GM12878 (cell line): ENCODE measurements at regions not wholly inside any gene's neighbourhood (a gene's known extent, or its start where the extent isn't known, plus 50 kb on each side); places are given as distances from the start of the nearest gene placed in this dataset.

ENCODE experiments used
- ATAC-seq: fragments of 200-7000 bp; cut with Tn5 transposase; 3 replicates; pipeline ENCODE4 v1.9.1; 2020; ENCODE audit warnings: mild to moderate bottlenecking, moderate library complexity
- BruUV-seq: library from RNA; stranded (reverse); fragments of 400-500 nt; replicated peaks from 2 replicates; lab custom pipeline; 2021; lab: Mats Ljungman, UMichigan
- CTCF ChIA-PET: fragments of 300-600 bp; sonication (Branson Sonifier 250); formaldehyde crosslinking; extraction: SDS; loops from one replicate; lab custom pipeline; 2021; ENCODE audit warnings: inconsistent platforms; lab: Yijun Ruan, JAX
- POLR2A ChIA-PET: fragments of 350-600 bp; formaldehyde crosslinking; extraction: SDS; loops from one replicate; lab custom pipeline; 2021; ENCODE audit warnings: inconsistent platforms; lab: Charles Lee
- RAD21 ChIA-PET: fragments of 300-600 bp; sonication (Branson Sonifier 250); formaldehyde crosslinking; loops from one replicate; lab custom pipeline; 2023; ENCODE audit warnings: antibody characterized with exemption; ENCODE audit not compliant: unreplicated experiment; lab: Charles Lee
- SMC1A ChIA-PET: fragments of 300-600 bp; sonication (Branson Sonifier 250); formaldehyde crosslinking; loops from one replicate; lab custom pipeline; 2023; ENCODE audit not compliant: unreplicated experiment, uncharacterized antibody; lab: Charles Lee
- DNase-seq: peaks from one replicate; pipeline ENCODE4 v3.0.0-alpha.2; 2011; ENCODE audit warnings: low read depth, low spot score
- FAIRE-seq: peaks from 3 replicates; lab custom pipeline; 2011; peaks lifted over from hg19 to GRCh38; lab: Jason Lieb, UNC
- H2AFZ ChIP-seq: 2 replicates; pipeline ENCODE4 v1.6.0; 2011; ENCODE audit warnings: low read depth, low read length, control low read depth; ENCODE audit not compliant: control insufficient read depth
- H3K27ac ChIP-seq: 2 replicates; pipeline ENCODE4 v1.5.1; 2011; ENCODE audit warnings: control low read depth; ENCODE audit not compliant: control insufficient read depth, insufficient read depth
- H3K27me3 ChIP-seq, 2 experiments: replicated peaks in 1 of 2; 2 replicates each; pipeline versions ENCODE4 v1.6.0 to v1.6.1; 2011; ENCODE audit warnings: low read length in 1 of 2; ENCODE audit not compliant: control insufficient read depth in 2 of 2, insufficient read depth in 2 of 2
- H3K36me3 ChIP-seq, 2 experiments: 2 replicates each; pipeline ENCODE4 v1.5.1; 2011; ENCODE audit warnings: low read length in 1 of 2; ENCODE audit not compliant: control insufficient read depth in 2 of 2, insufficient read depth in 2 of 2
- H3K4me1 ChIP-seq: 2 replicates; pipeline ENCODE4 v1.6.1; 2011; ENCODE audit warnings: mild to moderate bottlenecking, low read length, moderate library complexity, mixed read lengths; ENCODE audit not compliant: control insufficient read depth, insufficient read depth
- H3K4me2 ChIP-seq: 2 replicates; pipeline ENCODE4 v1.6.0; 2011; ENCODE audit warnings: control low read depth; ENCODE audit not compliant: control insufficient read depth, insufficient read depth
- H3K4me3 ChIP-seq: fragments of 200-600 bp; sonication (generic); 2 replicates; pipeline ENCODE4 v1.5.1; 2016
- H3K79me2 ChIP-seq: 2 replicates; pipeline ENCODE4 v1.6.0; 2011; ENCODE audit warnings: low read length; ENCODE audit not compliant: control insufficient read depth, insufficient read depth
- H3K9ac ChIP-seq: 2 replicates; pipeline ENCODE4 v1.8.0; 2011; ENCODE audit warnings: low read length, control low read depth, mixed read lengths; ENCODE audit not compliant: control insufficient read depth, insufficient read depth
- H3K9me3 ChIP-seq: replicated peaks from 3 replicates; pipeline ENCODE4 v1.5.1; 2011; ENCODE audit warnings: mild to moderate bottlenecking, low read length; ENCODE audit not compliant: control insufficient read depth, insufficient read depth
- H4K20me1 ChIP-seq: 2 replicates; pipeline ENCODE4 v1.6.0; 2011; ENCODE audit not compliant: control insufficient read depth, insufficient read depth
- MEF2A ChIP-seq: IDR thresholded peaks from 2 replicates; pipeline ENCODE4 v1.6.1; 2011; ENCODE audit warnings: low read depth, mild to moderate bottlenecking, low read length, moderate library complexity; ENCODE audit not compliant: insufficient read depth
- MXI1 ChIP-seq: fragments of 150-350 bp; IDR thresholded peaks from 2 replicates; pipeline ENCODE4 v1.6.1; 2011; ENCODE audit warnings: low read depth, mild to moderate bottlenecking, inconsistent platforms, low read length, improper control_type of control experiment
- MYB ChIP-seq: fragments of 150-350 bp; IDR thresholded peaks from 2 replicates; pipeline ENCODE4 v1.6.1; 2014; ENCODE audit warnings: mild to moderate bottlenecking, low read depth, low read length, borderline replicate concordance
- NFIC ChIP-seq: IDR thresholded peaks from 2 replicates; pipeline ENCODE4 v1.6.1; 2012; ENCODE audit warnings: low read depth, mild to moderate bottlenecking, inconsistent platforms, low read length, moderate library complexity
- NR2C1 ChIP-seq: fragments of 450-650 bp; IDR thresholded peaks from 2 replicates; pipeline ENCODE4 v1.6.1; 2017; ENCODE audit warnings: antibody characterized with exemption, mild to moderate bottlenecking, moderate library complexity
- TARDBP ChIP-seq: IDR thresholded peaks from 2 replicates; pipeline ENCODE4 v1.6.1; 2016; ENCODE audit warnings: borderline replicate concordance
- TBL1XR1 ChIP-seq: IDR thresholded peaks from 2 replicates; pipeline ENCODE4 v1.6.1; 2012; ENCODE audit warnings: low read depth, low read length, improper control_type of control experiment
- WGBS: methylation state at CpG from one replicate; pipeline ENCODE4 v1.1.6; 2016; ENCODE audit warnings: low lambda C conversion rate; ENCODE audit not compliant: insufficient replicate concordance, insufficient coverage; ENCODE audit errors: missing lambda C conversion rate; 5-methylcytosine and 5-hydroxymethylcytosine counted together
- in situ Hi-C: fragments of 300-500 bp; cut with MboI; formaldehyde crosslinking; loops from 9 replicates; pipeline ENCODE4 v1.14.3; 2018; ENCODE audit warnings: mixed read lengths
- intact Hi-C: fragments of 100-400 bp; cut with micrococcal nuclease; formaldehyde crosslinking; loops from one replicate; pipeline ENCODE4 v1.14.2; 2022; ENCODE audit not compliant: unreplicated experiment
- TF ChIP-seq, protein P1 (sequence below): IDR thresholded peaks from 2 replicates; pipeline ENCODE4 v1.6.1; 2012; ENCODE audit warnings: low read length, inconsistent platforms
- TF ChIP-seq, protein P2 (sequence below): fragments of 450-650 bp; IDR thresholded peaks from 2 replicates; pipeline ENCODE4 v1.6.1; 2017; ENCODE audit warnings: mild to moderate bottlenecking, moderate library complexity
- TF ChIP-seq, protein P3 (sequence below): fragments of 450-650 bp; IDR thresholded peaks from 2 replicates; pipeline ENCODE4 v1.6.1; 2017; ENCODE audit warnings: low read depth, mild to moderate bottlenecking, moderate library complexity
- TF ChIP-seq, protein P4 (sequence below): fragments of 450-650 bp; formaldehyde crosslinking; IDR thresholded peaks from 2 replicates; pipeline ENCODE4 v1.5.0; 2022; ENCODE audit warnings: mild to moderate bottlenecking, missing genetic modification characterization

DNA sequence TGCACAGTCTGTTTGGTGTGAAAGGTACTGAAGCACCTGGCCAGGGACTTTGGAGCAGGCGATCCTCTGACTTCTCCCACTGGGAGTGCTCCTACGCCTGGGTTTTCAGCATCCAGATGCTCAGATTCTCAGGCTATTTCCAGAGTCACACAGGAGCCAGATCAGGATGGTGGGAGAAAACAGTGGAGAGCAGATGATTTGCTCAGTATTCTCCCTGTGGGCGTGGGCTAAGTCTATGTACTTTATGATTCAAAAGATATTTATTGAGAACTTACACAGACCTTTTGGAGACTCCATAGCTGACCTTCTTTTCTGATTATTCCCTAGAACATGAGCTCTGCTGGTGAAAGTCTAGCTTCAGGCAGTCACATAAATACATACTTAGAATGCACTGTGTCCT, 134.6 kb downstream of the TENT5C start:
- ATAC-seq, result no peak
- H3K4me3 ChIP-seq, result no peak overlapping the region
- TF ChIP-seq NFIC (no peak), TARDBP (no peak), MYB (no peak), MXI1 (no peak), TBL1XR1 (no peak), MEF2A (no peak), NR2C1 (no peak)
- TF ChIP-seq, protein P1, sequence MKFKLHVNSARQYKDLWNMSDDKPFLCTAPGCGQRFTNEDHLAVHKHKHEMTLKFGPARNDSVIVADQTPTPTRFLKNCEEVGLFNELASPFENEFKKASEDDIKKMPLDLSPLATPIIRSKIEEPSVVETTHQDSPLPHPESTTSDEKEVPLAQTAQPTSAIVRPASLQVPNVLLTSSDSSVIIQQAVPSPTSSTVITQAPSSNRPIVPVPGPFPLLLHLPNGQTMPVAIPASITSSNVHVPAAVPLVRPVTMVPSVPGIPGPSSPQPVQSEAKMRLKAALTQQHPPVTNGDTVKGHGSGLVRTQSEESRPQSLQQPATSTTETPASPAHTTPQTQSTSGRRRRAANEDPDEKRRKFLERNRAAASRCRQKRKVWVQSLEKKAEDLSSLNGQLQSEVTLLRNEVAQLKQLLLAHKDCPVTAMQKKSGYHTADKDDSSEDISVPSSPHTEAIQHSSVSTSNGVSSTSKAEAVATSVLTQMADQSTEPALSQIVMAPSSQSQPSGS, result no peak
- TF ChIP-seq, protein P2, sequence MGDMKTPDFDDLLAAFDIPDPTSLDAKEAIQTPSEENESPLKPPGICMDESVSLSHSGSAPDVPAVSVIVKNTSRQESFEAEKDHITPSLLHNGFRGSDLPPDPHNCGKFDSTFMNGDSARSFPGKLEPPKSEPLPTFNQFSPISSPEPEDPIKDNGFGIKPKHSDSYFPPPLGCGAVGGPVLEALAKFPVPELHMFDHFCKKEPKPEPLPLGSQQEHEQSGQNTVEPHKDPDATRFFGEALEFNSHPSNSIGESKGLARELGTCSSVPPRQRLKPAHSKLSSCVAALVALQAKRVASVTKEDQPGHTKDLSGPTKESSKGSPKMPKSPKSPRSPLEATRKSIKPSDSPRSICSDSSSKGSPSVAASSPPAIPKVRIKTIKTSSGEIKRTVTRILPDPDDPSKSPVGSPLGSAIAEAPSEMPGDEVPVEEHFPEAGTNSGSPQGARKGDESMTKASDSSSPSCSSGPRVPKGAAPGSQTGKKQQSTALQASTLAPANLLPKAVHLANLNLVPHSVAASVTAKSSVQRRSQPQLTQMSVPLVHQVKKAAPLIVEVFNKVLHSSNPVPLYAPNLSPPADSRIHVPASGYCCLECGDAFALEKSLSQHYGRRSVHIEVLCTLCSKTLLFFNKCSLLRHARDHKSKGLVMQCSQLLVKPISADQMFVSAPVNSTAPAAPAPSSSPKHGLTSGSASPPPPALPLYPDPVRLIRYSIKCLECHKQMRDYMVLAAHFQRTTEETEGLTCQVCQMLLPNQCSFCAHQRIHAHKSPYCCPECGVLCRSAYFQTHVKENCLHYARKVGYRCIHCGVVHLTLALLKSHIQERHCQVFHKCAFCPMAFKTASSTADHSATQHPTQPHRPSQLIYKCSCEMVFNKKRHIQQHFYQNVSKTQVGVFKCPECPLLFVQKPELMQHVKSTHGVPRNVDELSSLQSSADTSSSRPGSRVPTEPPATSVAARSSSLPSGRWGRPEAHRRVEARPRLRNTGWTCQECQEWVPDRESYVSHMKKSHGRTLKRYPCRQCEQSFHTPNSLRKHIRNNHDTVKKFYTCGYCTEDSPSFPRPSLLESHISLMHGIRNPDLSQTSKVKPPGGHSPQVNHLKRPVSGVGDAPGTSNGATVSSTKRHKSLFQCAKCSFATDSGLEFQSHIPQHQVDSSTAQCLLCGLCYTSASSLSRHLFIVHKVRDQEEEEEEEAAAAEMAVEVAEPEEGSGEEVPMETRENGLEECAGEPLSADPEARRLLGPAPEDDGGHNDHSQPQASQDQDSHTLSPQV, result no peak
- TF ChIP-seq, protein P3, sequence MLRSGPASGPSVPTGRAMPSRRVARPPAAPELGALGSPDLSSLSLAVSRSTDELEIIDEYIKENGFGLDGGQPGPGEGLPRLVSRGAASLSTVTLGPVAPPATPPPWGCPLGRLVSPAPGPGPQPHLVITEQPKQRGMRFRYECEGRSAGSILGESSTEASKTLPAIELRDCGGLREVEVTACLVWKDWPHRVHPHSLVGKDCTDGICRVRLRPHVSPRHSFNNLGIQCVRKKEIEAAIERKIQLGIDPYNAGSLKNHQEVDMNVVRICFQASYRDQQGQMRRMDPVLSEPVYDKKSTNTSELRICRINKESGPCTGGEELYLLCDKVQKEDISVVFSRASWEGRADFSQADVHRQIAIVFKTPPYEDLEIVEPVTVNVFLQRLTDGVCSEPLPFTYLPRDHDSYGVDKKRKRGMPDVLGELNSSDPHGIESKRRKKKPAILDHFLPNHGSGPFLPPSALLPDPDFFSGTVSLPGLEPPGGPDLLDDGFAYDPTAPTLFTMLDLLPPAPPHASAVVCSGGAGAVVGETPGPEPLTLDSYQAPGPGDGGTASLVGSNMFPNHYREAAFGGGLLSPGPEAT, result no peak
- TF ChIP-seq, protein P4, sequence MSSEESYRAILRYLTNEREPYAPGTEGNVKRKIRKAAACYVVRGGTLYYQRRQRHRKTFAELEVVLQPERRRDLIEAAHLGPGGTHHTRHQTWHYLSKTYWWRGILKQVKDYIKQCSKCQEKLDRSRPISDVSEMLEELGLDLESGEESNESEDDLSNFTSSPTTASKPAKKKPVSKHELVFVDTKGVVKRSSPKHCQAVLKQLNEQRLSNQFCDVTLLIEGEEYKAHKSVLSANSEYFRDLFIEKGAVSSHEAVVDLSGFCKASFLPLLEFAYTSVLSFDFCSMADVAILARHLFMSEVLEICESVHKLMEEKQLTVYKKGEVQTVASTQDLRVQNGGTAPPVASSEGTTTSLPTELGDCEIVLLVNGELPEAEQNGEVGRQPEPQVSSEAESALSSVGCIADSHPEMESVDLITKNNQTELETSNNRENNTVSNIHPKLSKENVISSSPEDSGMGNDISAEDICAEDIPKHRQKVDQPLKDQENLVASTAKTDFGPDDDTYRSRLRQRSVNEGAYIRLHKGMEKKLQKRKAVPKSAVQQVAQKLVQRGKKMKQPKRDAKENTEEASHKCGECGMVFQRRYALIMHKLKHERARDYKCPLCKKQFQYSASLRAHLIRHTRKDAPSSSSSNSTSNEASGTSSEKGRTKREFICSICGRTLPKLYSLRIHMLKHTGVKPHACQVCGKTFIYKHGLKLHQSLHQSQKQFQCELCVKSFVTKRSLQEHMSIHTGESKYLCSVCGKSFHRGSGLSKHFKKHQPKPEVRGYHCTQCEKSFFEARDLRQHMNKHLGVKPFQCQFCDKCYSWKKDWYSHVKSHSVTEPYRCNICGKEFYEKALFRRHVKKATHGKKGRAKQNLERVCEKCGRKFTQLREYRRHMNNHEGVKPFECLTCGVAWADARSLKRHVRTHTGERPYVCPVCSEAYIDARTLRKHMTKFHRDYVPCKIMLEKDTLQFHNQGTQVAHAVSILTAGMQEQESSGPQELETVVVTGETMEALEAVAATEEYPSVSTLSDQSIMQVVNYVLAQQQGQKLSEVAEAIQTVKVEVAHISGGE (CRISPR knock-in tag), result no peak
- no TSS peak for BruUV-seq
- no peak for FAIRE-seq
- H3K4me2 ChIP-seq, result no peak overlapping the region
- 59% methylated on average over 3 of the region's 3 CpGs for WGBS
- CTCF ChIA-PET, result interaction anchor here (0.6 to 3.5 kb wide), 3 partner anchors 13 to 19 kb away, joined by 3 to 13 read pairs (median 3); no protein-coding TSS in a partner anchor
- POLR2A ChIA-PET, result no interaction called here
- no peak overlapping the region for H3K27ac ChIP-seq
- intact Hi-C loops, result no loop called here
- H3K36me3 ChIP-seq, result no peaks in the 10 kb centered on the region
- H3K9me3 ChIP-seq, result no peaks in the 10 kb centered on the region
- DNase-seq, result no peak
- no peaks in the 10 kb centered on the region for H3K4me1 ChIP-seq
- SMC1A ChIA-PET, result no interaction called here
- RAD21 ChIA-PET, result interaction anchor here (0.7 kb wide), 1 partner anchor 155 kb away, joined by 3 read pairs; no protein-coding TSS in a partner anchor
- H2AFZ ChIP-seq, result no peak overlapping the region
- in situ Hi-C loops, result no loop called here
- H3K9ac ChIP-seq, result no peak overlapping the region
- H3K79me2 ChIP-seq, result no peaks in the 10 kb centered on the region
- H4K20me1 ChIP-seq, result no peaks in the 10 kb centered on the region
- H3K27me3 ChIP-seq, result no peaks in the 10 kb centered on the region; a peak in 1 of 4 replicates
